SK-N-SH (cell line): ENCODE measurements at regions not wholly inside any gene's neighbourhood (a gene's known extent, or its start where the extent isn't known, plus 50 kb on each side); places are given as distances from the start of the nearest gene placed in this dataset.

Experiments used
- CTCF ChIA-PET: fragments of 300-600, 350-600 bp; formaldehyde crosslinking; extraction: SDS; loops from one replicate; lab custom pipeline; 2021; lab: Yijun Ruan, JAX
- POLR2A ChIA-PET: fragments of 350-600 bp; sonication (Branson Sonifier 250); formaldehyde crosslinking; extraction: SDS; loops from one replicate; lab custom pipeline; 2020; ENCODE audit warnings: antibody characterized with exemption, inconsistent platforms; lab: Yijun Ruan, JAX
- DNase-seq: peaks from one replicate; pipeline ENCODE4 v3.0.0; 2012
- H2AFZ ChIP-seq: fragments of 200-600 bp; sonication (generic); 2 replicates; pipeline ENCODE4 v1.8.1; 2016; ENCODE audit warnings: antibody characterized with exemption, mild to moderate bottlenecking, low read depth
- H3F3A ChIP-seq: fragments of 200-600 bp; sonication (generic); replicated peaks from 2 replicates; pipeline ENCODE3; 2016; ENCODE audit warnings: antibody characterized with exemption, mild to moderate bottlenecking; ENCODE audit not compliant: insufficient read depth
- H3K27ac ChIP-seq, 2 experiments: fragments of 200-500 bp in 1 of 2; fragments of 200-600 bp in 1 of 2; sonication (Bioruptor generic) in 1 of 2; sonication (generic), shearing (Covaris generic) in 1 of 2; 2 replicates each; pipeline versions ENCODE4 v1.5.1 to v1.6.1; 2014 to 2016; ENCODE audit warnings: low read depth in 2 of 2, inconsistent platforms in 1 of 2, low read length in 1 of 2, mild to moderate bottlenecking in 1 of 2, mixed read lengths in 1 of 2
- H3K27me3 ChIP-seq: fragments of 200-600 bp; sonication (generic), shearing (Covaris generic); 2 replicates; pipeline ENCODE4 v1.6.1; 2016; ENCODE audit warnings: mixed run types; ENCODE audit not compliant: insufficient read depth
- H3K36me3 ChIP-seq, 2 experiments: fragments of 200-500 bp in 1 of 2; fragments of 200-600 bp in 1 of 2; sonication (Bioruptor generic) in 1 of 2; sonication (generic) in 1 of 2; replicated peaks in 1 of 2; 2 replicates each; pipeline versions ENCODE3 to v1.5.1; 2014 to 2016; ENCODE audit warnings: low read length in 1 of 2, mild to moderate bottlenecking in 1 of 2; ENCODE audit not compliant: insufficient read depth in 2 of 2, control insufficient read depth in 1 of 2
- H3K4me1 ChIP-seq, 2 experiments: fragments of 200-500 bp in 1 of 2; fragments of 200-600 bp in 1 of 2; sonication (Bioruptor generic) in 1 of 2; sonication (generic), shearing (Covaris generic) in 1 of 2; 2 replicates each; pipeline versions ENCODE4 v1.5.1 to v1.6.1; 2014 to 2016; ENCODE audit warnings: low read depth in 1 of 2, low read length in 1 of 2, mixed run types in 1 of 2; ENCODE audit not compliant: insufficient read depth in 2 of 2, control insufficient read depth in 1 of 2
- H3K4me2 ChIP-seq: fragments of 200-600 bp; sonication (generic), shearing (Covaris generic); 2 replicates; pipeline ENCODE4 v1.6.1; 2017; ENCODE audit warnings: mixed run types
- H3K4me3 ChIP-seq, 2 experiments: fragments of 200-500 bp in 1 of 2; fragments of 200-600 bp in 1 of 2; sonication (Bioruptor generic) in 1 of 2; sonication (generic), shearing (Covaris generic) in 1 of 2; 2 replicates each; pipeline versions ENCODE4 v1.5.1 to v1.8.1; 2014 to 2016; ENCODE audit warnings: low read depth in 2 of 2, inconsistent platforms in 1 of 2, low read length in 1 of 2, mild to moderate bottlenecking in 1 of 2, mixed read lengths in 1 of 2, moderate library complexity in 1 of 2
- H3K79me2 ChIP-seq: fragments of 200-600 bp; sonication (generic); 2 replicates; pipeline ENCODE4 v1.8.1; 2017; ENCODE audit warnings: mild to moderate bottlenecking; ENCODE audit not compliant: insufficient read depth
- H3K9ac ChIP-seq: fragments of 200-600 bp; sonication (generic); 2 replicates; pipeline ENCODE4 v1.6.1; 2017; ENCODE audit warnings: mixed run types
- H3K9me2 ChIP-seq: fragments of 200-600 bp; sonication (generic); 2 replicates; pipeline ENCODE4 v1.6.1; 2017; ENCODE audit warnings: mixed run types
- H3K9me3 ChIP-seq: fragments of 200-600 bp; sonication (generic); 2 replicates; pipeline ENCODE4 v1.6.1; 2017; ENCODE audit warnings: mixed run types, mild to moderate bottlenecking, moderate library complexity
- H4K20me1 ChIP-seq: fragments of 200-600 bp; sonication (generic); 2 replicates; pipeline ENCODE4 v1.6.1; 2017; ENCODE audit warnings: mild to moderate bottlenecking, mixed run types; ENCODE audit not compliant: insufficient read depth
- CTCF ChIP-seq: fragments of 200-600 bp; sonication (generic); IDR thresholded peaks from 2 replicates; pipeline ENCODE4 v1.6.1; 2017; ENCODE audit warnings: antibody characterized with exemption, mild to moderate bottlenecking, moderate library complexity
- EP300 ChIP-seq, 2 experiments: IDR thresholded peaks; 2 replicates each; pipeline versions ENCODE4 v1.4.0 to v1.6.1; 2012; ENCODE audit warnings: borderline replicate concordance in 1 of 2, low read depth in 1 of 2, low read length in 1 of 2
- FOSL2 ChIP-seq: IDR thresholded peaks from 2 replicates; pipeline ENCODE4 v1.4.0; 2012; ENCODE audit warnings: low read depth, mild to moderate bottlenecking, moderate library complexity, borderline replicate concordance
- FOXJ3 ChIP-seq: sonication (generic); formaldehyde crosslinking; IDR thresholded peaks from 2 replicates; pipeline ENCODE4 v1.5.1; 2020; ENCODE audit warnings: mild to moderate bottlenecking, missing genetic modification reagents
- GABPA ChIP-seq: IDR thresholded peaks from 2 replicates; pipeline ENCODE4 v1.4.0; 2012; ENCODE audit warnings: low read depth, mild to moderate bottlenecking
- JUND ChIP-seq: IDR thresholded peaks from 2 replicates; pipeline ENCODE4 v1.4.0; 2012
- NFIC ChIP-seq: IDR thresholded peaks from 2 replicates; pipeline ENCODE4 v1.4.0; 2012; ENCODE audit warnings: borderline replicate concordance
- NRF1 ChIP-seq: IDR thresholded peaks from 2 replicates; pipeline ENCODE4 v1.6.1; 2012; ENCODE audit warnings: low read depth, mild to moderate bottlenecking, low read length
- RAD21 ChIP-seq: IDR thresholded peaks from 2 replicates; pipeline ENCODE4 v1.6.1; 2012; ENCODE audit warnings: mild to moderate bottlenecking, low read length
- REST ChIP-seq: IDR thresholded peaks from 2 replicates; pipeline ENCODE4 v1.6.1; 2012; ENCODE audit warnings: mild to moderate bottlenecking, low read depth, low read length, moderate library complexity
- RFX5 ChIP-seq: IDR thresholded peaks from 2 replicates; pipeline ENCODE4 v1.6.1; 2012; ENCODE audit warnings: mild to moderate bottlenecking, improper control_type of control experiment, low read length
- SIN3A ChIP-seq: IDR thresholded peaks from 2 replicates; pipeline ENCODE4 v1.6.1; 2012; ENCODE audit warnings: low read depth, mild to moderate bottlenecking, low read length, moderate library complexity, borderline replicate concordance
- SMC3 ChIP-seq: IDR thresholded peaks from 2 replicates; pipeline ENCODE4 v1.6.1; 2012; ENCODE audit warnings: low read depth, low read length, improper control_type of control experiment
- TCF12 ChIP-seq: IDR thresholded peaks from 2 replicates; pipeline ENCODE4 v1.4.0; 2012
- TEAD4 ChIP-seq: IDR thresholded peaks from 2 replicates; pipeline ENCODE4 v1.4.0; 2012; ENCODE audit warnings: mild to moderate bottlenecking, borderline replicate concordance; ENCODE audit not compliant: insufficient read depth
- USF2 ChIP-seq: fragments of 150-350 bp; IDR thresholded peaks from 2 replicates; pipeline ENCODE4 v1.6.1; 2017; ENCODE audit warnings: antibody characterized with exemption, low read length, low read depth, borderline replicate concordance
- WGBS: methylation state at CpG from one replicate; pipeline ENCODE4 v1.1.6; 2017; ENCODE audit warnings: low lambda C conversion rate; 5-methylcytosine and 5-hydroxymethylcytosine counted together
- TF ChIP-seq, protein P1 (sequence below): IDR thresholded peaks from 2 replicates; pipeline ENCODE4 v1.4.0; 2012; ENCODE audit warnings: low read depth
- TF ChIP-seq, protein P2 (sequence below): IDR thresholded peaks from 2 replicates; pipeline ENCODE4 v1.4.0; 2012; ENCODE audit warnings: low read depth, borderline replicate concordance
- TF ChIP-seq, protein P3 (sequence below): IDR thresholded peaks from 2 replicates; pipeline ENCODE4 v1.4.0; 2012; ENCODE audit warnings: low read depth, borderline replicate concordance

DNA sequence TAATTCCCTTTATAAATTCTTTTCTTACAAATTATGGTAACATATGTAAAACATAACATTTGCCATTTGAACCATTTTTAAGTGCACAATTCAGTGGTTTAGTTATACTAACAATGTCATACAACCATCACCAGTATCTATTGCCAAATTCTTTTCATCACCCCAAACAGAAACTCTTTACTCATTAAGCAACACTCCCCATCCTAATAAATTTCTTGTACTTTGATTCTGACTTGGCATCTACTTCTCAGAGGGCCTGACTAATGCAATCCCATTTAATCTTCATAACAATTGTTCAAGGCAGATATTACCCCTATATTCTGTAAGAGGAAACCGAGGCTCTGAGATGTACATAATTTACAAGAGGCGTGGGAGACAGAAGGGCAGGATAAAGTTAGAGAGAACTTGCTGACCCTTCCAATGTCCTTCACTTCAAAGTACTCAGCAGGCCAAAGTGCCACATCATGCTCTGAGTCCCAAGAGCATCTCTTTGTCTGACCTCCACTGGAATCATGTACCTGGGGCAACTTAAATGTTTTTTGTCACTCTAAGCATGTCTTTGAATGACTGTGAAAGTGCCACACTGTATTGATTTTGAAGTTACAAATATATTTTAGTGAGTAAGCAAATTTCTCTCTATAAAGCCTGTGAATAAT, 255.3 kb downstream of the KIF4B start:
- TF ChIP-seq, protein P1, sequence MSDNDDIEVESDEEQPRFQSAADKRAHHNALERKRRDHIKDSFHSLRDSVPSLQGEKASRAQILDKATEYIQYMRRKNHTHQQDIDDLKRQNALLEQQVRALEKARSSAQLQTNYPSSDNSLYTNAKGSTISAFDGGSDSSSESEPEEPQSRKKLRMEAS: no peak
- TF ChIP-seq FOXJ3 (CRISPR knock-in tag): no peak
- TF ChIP-seq CTCF: no peak
- no peak for TF ChIP-seq EP300 (IDR thresholded peaks at IDR 0.05; ENCODE audit: borderline replicate concordance in 1 of 2, low read depth in 1 of 2, low read length in 1 of 2)
- no peak for TF ChIP-seq REST
- TF ChIP-seq NRF1: no peak
- TF ChIP-seq SIN3A: no peak
- TF ChIP-seq RAD21: no peak
- no peak for TF ChIP-seq TEAD4
- TF ChIP-seq, protein P2, sequence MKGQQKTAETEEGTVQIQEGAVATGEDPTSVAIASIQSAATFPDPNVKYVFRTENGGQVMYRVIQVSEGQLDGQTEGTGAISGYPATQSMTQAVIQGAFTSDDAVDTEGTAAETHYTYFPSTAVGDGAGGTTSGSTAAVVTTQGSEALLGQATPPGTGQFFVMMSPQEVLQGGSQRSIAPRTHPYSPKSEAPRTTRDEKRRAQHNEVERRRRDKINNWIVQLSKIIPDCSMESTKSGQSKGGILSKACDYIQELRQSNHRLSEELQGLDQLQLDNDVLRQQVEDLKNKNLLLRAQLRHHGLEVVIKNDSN: no peak
- TF ChIP-seq, protein P3, sequence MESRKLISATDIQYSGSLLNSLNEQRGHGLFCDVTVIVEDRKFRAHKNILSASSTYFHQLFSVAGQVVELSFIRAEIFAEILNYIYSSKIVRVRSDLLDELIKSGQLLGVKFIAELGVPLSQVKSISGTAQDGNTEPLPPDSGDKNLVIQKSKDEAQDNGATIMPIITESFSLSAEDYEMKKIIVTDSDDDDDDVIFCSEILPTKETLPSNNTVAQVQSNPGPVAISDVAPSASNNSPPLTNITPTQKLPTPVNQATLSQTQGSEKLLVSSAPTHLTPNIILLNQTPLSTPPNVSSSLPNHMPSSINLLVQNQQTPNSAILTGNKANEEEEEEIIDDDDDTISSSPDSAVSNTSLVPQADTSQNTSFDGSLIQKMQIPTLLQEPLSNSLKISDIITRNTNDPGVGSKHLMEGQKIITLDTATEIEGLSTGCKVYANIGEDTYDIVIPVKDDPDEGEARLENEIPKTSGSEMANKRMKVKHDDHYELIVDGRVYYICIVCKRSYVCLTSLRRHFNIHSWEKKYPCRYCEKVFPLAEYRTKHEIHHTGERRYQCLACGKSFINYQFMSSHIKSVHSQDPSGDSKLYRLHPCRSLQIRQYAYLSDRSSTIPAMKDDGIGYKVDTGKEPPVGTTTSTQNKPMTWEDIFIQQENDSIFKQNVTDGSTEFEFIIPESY: no peak
- TF ChIP-seq GABPA: no peak
- TF ChIP-seq TCF12: no peak
- no peak for TF ChIP-seq RFX5
- no peak for TF ChIP-seq FOSL2
- no peak for TF ChIP-seq JUND
- no peak for TF ChIP-seq USF2
- TF ChIP-seq NFIC: no peak
- TF ChIP-seq SMC3: no peak
- no peak overlapping the region for H3K27ac ChIP-seq
- H2AFZ ChIP-seq: no peak overlapping the region
- no peak overlapping the region for H3K4me2 ChIP-seq
- no peak overlapping the region for H3K9ac ChIP-seq
- ChIA-PET POLR2A (no interaction called here), CTCF (no interaction called here)
- H3K4me1 ChIP-seq: no peaks in the 10 kb centered on the region
- no peak overlapping the region for H3K4me3 ChIP-seq
- no peaks in the 10 kb centered on the region for H3F3A ChIP-seq
- no peaks in the 10 kb centered on the region for H3K9me3 ChIP-seq
- 23% methylated on average over 2 of the region's 2 CpGs for WGBS
- H4K20me1 ChIP-seq: no peaks in the 10 kb centered on the region
- no peaks in the 10 kb centered on the region for H3K27me3 ChIP-seq
- DNase-seq: no peak
- H3K36me3 ChIP-seq: no peaks in the 10 kb centered on the region
- no peaks in the 10 kb centered on the region for H3K79me2 ChIP-seq
- H3K9me2 ChIP-seq: no peaks in the 10 kb centered on the region
